ENCODE measurements at regions not wholly inside any gene's neighbourhood (a gene's known extent, or its start where the extent isn't known, plus 50 kb on each side); places are given as distances from the start of the nearest gene placed in this dataset.

- DNase-seq (ENCODE audit: low read depth), result no peak
Measured at GRCh38 chr10:62870866-62871265, 54.7 kb upstream of the EGR2 start.

GRCh38 chr10:62869958-62870357 lies 53.8 kb upstream of the EGR2 start:
- DNase-seq (ENCODE audit: low read depth), result no peak

- no peak for DNase-seq (ENCODE audit: low read depth)
Measured at GRCh38 chr10:62866941-62867340, 50.8 kb upstream of the EGR2 start.

- no peak for DNase-seq (ENCODE audit: low read depth)
Measured at GRCh38 chr10:62866451-62866850, 50.3 kb upstream of the EGR2 start.
